HepG2 (cell line): ENCODE measurements at regions not wholly inside any gene's neighbourhood (a gene's known extent, or its start where the extent isn't known, plus 50 kb on each side); places are given as distances from the start of the nearest gene placed in this dataset.
"Not testable (repeated sequence)": the region's sequence is repeated elsewhere in the genome, so short reads cannot be mapped to it uniquely, and the experiment has no call there.

Experiments used
- CEBPB ChIP-seq: IDR thresholded peaks from 2 replicates; pipeline ENCODE4 v1.6.1; 2011; ENCODE audit warnings: low read depth, low read length, improper control_type of control experiment, borderline replicate concordance
- CEBPG ChIP-seq: IDR thresholded peaks from 2 replicates; pipeline ENCODE4 v1.6.1; 2016
- CTCF ChIP-seq: sonication (generic); formaldehyde crosslinking; IDR thresholded peaks from 2 replicates; pipeline ENCODE4 v1.5.0; 2020; ENCODE audit warnings: mild to moderate bottlenecking, missing genetic modification reagents, moderate library complexity
- ELF4 ChIP-seq: sonication (generic); formaldehyde crosslinking; IDR thresholded peaks from 2 replicates; pipeline ENCODE4 v1.5.0; 2020; ENCODE audit warnings: missing genetic modification reagents, mild to moderate bottlenecking, moderate library complexity, borderline replicate concordance
- EP300 ChIP-seq, 3 experiments: sonication (generic) in 1 of 3; formaldehyde crosslinking in 1 of 3; IDR thresholded peaks; 2 replicates each; pipeline versions ENCODE4 v1.5.1 to v1.6.1; 2011 to 2020; ENCODE audit warnings: low read depth in 2 of 3, low read length in 2 of 3, borderline replicate concordance in 1 of 3, improper control_type of control experiment in 1 of 3, mild to moderate bottlenecking in 1 of 3, missing genetic modification reagents in 1 of 3, moderate library complexity in 1 of 3
- HMGXB4 ChIP-seq, 2 experiments: sonication (generic) in 1 of 2; formaldehyde crosslinking in 1 of 2; IDR thresholded peaks; 2 replicates each; pipeline versions ENCODE4 v1.4.0 to v1.6.1; 2018 to 2020; ENCODE audit warnings: missing genetic modification reagents in 2 of 2, borderline replicate concordance in 1 of 2, low read depth in 1 of 2, mild to moderate bottlenecking in 1 of 2, missing biosample characterization in 1 of 2
- MYC ChIP-seq: sonication (generic); formaldehyde crosslinking; IDR thresholded peaks from 2 replicates; pipeline ENCODE4 v1.9.0; 2021; ENCODE audit warnings: missing genetic modification reagents, borderline replicate concordance
- SMYD3 ChIP-seq: sonication (generic); formaldehyde crosslinking; IDR thresholded peaks from 2 replicates; pipeline ENCODE4 v1.8.1; 2023; ENCODE audit warnings: mild to moderate bottlenecking, missing genetic modification reagents
- TBL1XR1 ChIP-seq: fragments of 150-350 bp; IDR thresholded peaks from 2 replicates; pipeline ENCODE4 v1.6.1; 2014; ENCODE audit warnings: borderline replicate concordance, low read length; ENCODE audit not compliant: partially characterized antibody
- ZBTB7A ChIP-seq: sonication (generic); formaldehyde crosslinking; IDR thresholded peaks from 2 replicates; pipeline ENCODE4 v1.8.0; 2022; ENCODE audit warnings: mild to moderate bottlenecking, missing genetic modification reagents
- ZNF143 ChIP-seq: sonication (generic); formaldehyde crosslinking; IDR thresholded peaks from 2 replicates; pipeline ENCODE4 v1.4.0; 2020; ENCODE audit warnings: missing genetic modification reagents
- ZNF710 ChIP-seq: sonication (generic); formaldehyde crosslinking; IDR thresholded peaks from 2 replicates; pipeline ENCODE4 v1.5.0; 2020; ENCODE audit warnings: mild to moderate bottlenecking, missing genetic modification reagents, borderline replicate concordance
- ZNF768 ChIP-seq: sonication (generic); formaldehyde crosslinking; IDR thresholded peaks from 2 replicates; pipeline ENCODE4 v1.4.0; 2020; ENCODE audit warnings: missing genetic modification reagents

GRCh38 chr4:156109087-156109486 is 155.4 kb upstream of the CTSO start:
- TF ChIP-seq CTCF (CRISPR knock-in tag); SMYD3 (CRISPR knock-in tag); CEBPB; HMGXB4 (CRISPR knock-in tag; IDR thresholded peaks at IDR 0.05; ENCODE audit: borderline replicate concordance in 1 of 2, low read depth in 1 of 2); EP300 (IDR thresholded peaks at IDR 0.05; ENCODE audit: low read depth in 2 of 2, low read length in 2 of 2); EP300 (CRISPR knock-in tag; IDR thresholded peaks at IDR 0.05; ENCODE audit: borderline replicate concordance); TBL1XR1; ELF4; CEBPG; ZBTB7A; MYC; ZNF143 (CRISPR knock-in tag); ZNF710 (CRISPR knock-in tag); ZNF768 (CRISPR knock-in tag): not testable (repeated sequence)
